Cardiac muscle cell (in vitro differentiated cells and primary cell): ENCODE measurements at regions not wholly inside any gene's neighbourhood (a gene's known extent, or its start where the extent isn't known, plus 50 kb on each side); places are given as distances from the start of the nearest gene placed in this dataset.
"Not testable (repeated sequence)": the region's sequence is repeated elsewhere in the genome, so short reads cannot be mapped to it uniquely, and the experiment has no call there.

Source experiments
- DNase-seq, 2 donors: peaks; one replicate each; pipeline versions ENCODE4 v3.0.0 to v3.0.0-alpha.2; 2010 to 2017; ENCODE audit warnings: low read depth in 1 of 2, low spot score in 1 of 2
- H3K27ac ChIP-seq: fragments of 200-600 bp; sonication (generic); 2 replicates; pipeline ENCODE4 v1.5.1; 2016
- H3K27me3 ChIP-seq: fragments of 200-600 bp; sonication (generic); 2 replicates; pipeline ENCODE4 v1.6.0; 2016; ENCODE audit warnings: control low read depth
- H3K36me3 ChIP-seq: fragments of 200-600 bp; sonication (generic); 2 replicates; pipeline ENCODE4 v1.5.1; 2016; ENCODE audit warnings: control low read depth
- H3K4me1 ChIP-seq: fragments of 200-600 bp; sonication (generic); 2 replicates; pipeline ENCODE4 v1.8.1; 2017; ENCODE audit warnings: low read depth, mild to moderate bottlenecking, mixed run types
- H3K4me3 ChIP-seq: fragments of 200-600 bp; sonication (generic); 2 replicates; pipeline ENCODE4 v1.5.1; 2016; ENCODE audit warnings: mild to moderate bottlenecking
- H3K9me3 ChIP-seq: fragments of 200-600 bp; sonication (generic); 2 replicates; pipeline ENCODE4 v1.5.1; 2017; ENCODE audit warnings: low read depth, mild to moderate bottlenecking, control low read depth
- CTCF ChIP-seq: IDR thresholded peaks from 2 replicates; pipeline ENCODE4 v1.5.1; 2012; ENCODE audit warnings: low read depth, mild to moderate bottlenecking, low read length

GRCh38 chr4:18626996-18627395 lies 605.4 kb upstream of the LCORL start:
- no peak for DNase-seq
- no peaks in the 10 kb centered on the region for H3K27me3 ChIP-seq
- no peaks in the 10 kb centered on the region for H3K4me1 ChIP-seq

GRCh38 chr4:18626366-18626765 lies 604.8 kb upstream of the LCORL start:
- no peak overlapping the region for H3K4me3 ChIP-seq
- TF ChIP-seq CTCF: no peak
- H3K27ac ChIP-seq: no peak overlapping the region
- no peaks in the 10 kb centered on the region for H3K9me3 ChIP-seq
- DNase-seq: no peak
- H3K27me3 ChIP-seq: no peaks in the 10 kb centered on the region
- no peaks in the 10 kb centered on the region for H3K4me1 ChIP-seq
- no peaks in the 10 kb centered on the region for H3K36me3 ChIP-seq

More at GRCh38 chr4:18626996-18627395, 605.4 kb upstream of the LCORL start:
- TF ChIP-seq CTCF: no peak
- Histone ChIP-seq H3K9me3 (no peaks in the 10 kb centered on the region), H3K27ac (no peak overlapping the region), H3K4me3 (no peak overlapping the region), H3K36me3 (no peaks in the 10 kb centered on the region)

- no peak for DNase-seq
- Histone ChIP-seq H3K27ac (no peak overlapping the region), H3K9me3 (no peaks in the 10 kb centered on the region), H3K4me3 (no peak overlapping the region), H3K36me3 (no peaks in the 10 kb centered on the region), H3K4me1 (no peaks in the 10 kb centered on the region), H3K27me3 (no peaks in the 10 kb centered on the region)
- TF ChIP-seq CTCF: no peak
Observed at GRCh38 chr4:18621186-18621585, 599.6 kb upstream of the LCORL start.

GRCh38 chr4:18616720-18617119 lies 595.2 kb upstream of the LCORL start:
- Histone ChIP-seq H3K27me3 (no peaks in the 10 kb centered on the region), H3K4me1 (no peaks in the 10 kb centered on the region), H3K4me3 (no peak overlapping the region), H3K27ac (no peak overlapping the region), H3K36me3 (no peaks in the 10 kb centered on the region), H3K9me3 (no peaks in the 10 kb centered on the region)
- DNase-seq: no peak
- TF ChIP-seq CTCF: no peak

GRCh38 chr4:18611026-18611425 lies 589.5 kb upstream of the LCORL start:
- no peaks in the 10 kb centered on the region for H3K4me1 ChIP-seq
- H3K4me3 ChIP-seq: no peak overlapping the region
- DNase-seq: no peak
- no peak overlapping the region for H3K27ac ChIP-seq
- no peak for TF ChIP-seq CTCF
- no peaks in the 10 kb centered on the region for H3K9me3 ChIP-seq
- no peaks in the 10 kb centered on the region for H3K27me3 ChIP-seq
- no peaks in the 10 kb centered on the region for H3K36me3 ChIP-seq

- DNase-seq: no peak
- H3K4me1 ChIP-seq: no peaks in the 10 kb centered on the region
- no peaks in the 10 kb centered on the region for H3K36me3 ChIP-seq
- H3K4me3 ChIP-seq: no peak overlapping the region
- TF ChIP-seq CTCF: no peak
- no peak overlapping the region for H3K27ac ChIP-seq
- no peaks in the 10 kb centered on the region for H3K27me3 ChIP-seq
- no peaks in the 10 kb centered on the region for H3K9me3 ChIP-seq
Observed at GRCh38 chr4:18608908-18609533, 587.5 kb upstream of the LCORL start.

- H3K4me3 ChIP-seq, H3K36me3 ChIP-seq, H3K27ac ChIP-seq, H3K4me1 ChIP-seq, DNase-seq, H3K27me3 ChIP-seq, H3K9me3 ChIP-seq: not testable (repeated sequence)
Observed at GRCh38 chr4:18602610-18603009, 581.1 kb upstream of the LCORL start.
